ENCODE measurements at regions not wholly inside any gene's neighbourhood (a gene's known extent, or its start where the extent isn't known, plus 50 kb on each side); places are given as distances from the start of the nearest gene placed in this dataset.
A peak's percentile ranks its signal among the peaks of the same experiment; 100 is the strongest.

DNA sequence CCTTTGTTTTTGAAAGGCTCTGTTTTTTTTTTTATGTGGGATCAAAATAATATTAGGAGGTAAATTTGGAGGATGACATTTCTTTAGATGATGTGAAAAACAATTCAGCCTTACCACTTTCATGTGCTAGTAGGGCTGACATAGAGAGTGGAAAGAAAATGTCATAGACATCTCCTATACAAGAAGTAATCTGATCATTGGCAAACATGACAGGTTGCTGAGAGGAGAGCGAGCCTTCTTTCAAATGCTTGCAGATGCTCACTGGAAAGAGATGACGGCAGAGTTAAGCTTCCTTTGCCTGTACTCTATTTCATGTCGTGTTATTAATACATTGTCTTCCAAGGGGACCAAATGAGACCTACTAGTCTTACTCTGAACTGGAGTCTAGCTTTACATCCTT lies 160.1 kb upstream of the DAP start:
- Histone ChIP-seq H3K9me3 (no peaks in the 10 kb centered on the region), H3K4me3 (no peak overlapping the region), H3K36me3 (ENCODE audit: low read depth) (no peaks in the 10 kb centered on the region), H3K4me1 (ENCODE audit: low read depth) (no peaks in the 10 kb centered on the region)
- DNase-seq = no peak
- no peak for ATAC-seq
- TF ChIP-seq CTCF (IDR thresholded peaks at IDR 0.05) = no peak
- intact Hi-C loops (cut with DNase I, micrococcal nuclease) = no loop called here

GRCh38 chr5:10920400-10920799 lies 159.4 kb upstream of the DAP start:
- H3K4me1 ChIP-seq (ENCODE audit: low read depth) = no peaks in the 10 kb centered on the region
- no peak for ATAC-seq
- no peak overlapping the region for H3K4me3 ChIP-seq
- no peaks in the 10 kb centered on the region for H3K9me3 ChIP-seq
- intact Hi-C loops (cut with DNase I, micrococcal nuclease) = no loop called here
- no peak for DNase-seq
- no peak for TF ChIP-seq CTCF (IDR thresholded peaks at IDR 0.05)
- no peaks in the 10 kb centered on the region for H3K36me3 ChIP-seq (ENCODE audit: low read depth)

- DNase-seq (no peak), ATAC-seq (no peak)
- Histone ChIP-seq H3K4me1 (ENCODE audit: low read depth) (no peaks in the 10 kb centered on the region), H3K9me3 (no peaks in the 10 kb centered on the region), H3K36me3 (ENCODE audit: low read depth) (no peaks in the 10 kb centered on the region), H3K4me3 (no peak overlapping the region)
- intact Hi-C loops (cut with DNase I, micrococcal nuclease) = no loop called here
- TF ChIP-seq CTCF (IDR thresholded peaks at IDR 0.05) = no peak
These were observed 153.9 kb upstream of the DAP start for GRCh38 chr5:10914741-10915480.

- peak; percentile 46 for ATAC-seq
- intact Hi-C loops (cut with DNase I, micrococcal nuclease) = no loop called here
These were observed 152.8 kb upstream of the DAP start for GRCh38 chr5:10913841-10914240.

DNA sequence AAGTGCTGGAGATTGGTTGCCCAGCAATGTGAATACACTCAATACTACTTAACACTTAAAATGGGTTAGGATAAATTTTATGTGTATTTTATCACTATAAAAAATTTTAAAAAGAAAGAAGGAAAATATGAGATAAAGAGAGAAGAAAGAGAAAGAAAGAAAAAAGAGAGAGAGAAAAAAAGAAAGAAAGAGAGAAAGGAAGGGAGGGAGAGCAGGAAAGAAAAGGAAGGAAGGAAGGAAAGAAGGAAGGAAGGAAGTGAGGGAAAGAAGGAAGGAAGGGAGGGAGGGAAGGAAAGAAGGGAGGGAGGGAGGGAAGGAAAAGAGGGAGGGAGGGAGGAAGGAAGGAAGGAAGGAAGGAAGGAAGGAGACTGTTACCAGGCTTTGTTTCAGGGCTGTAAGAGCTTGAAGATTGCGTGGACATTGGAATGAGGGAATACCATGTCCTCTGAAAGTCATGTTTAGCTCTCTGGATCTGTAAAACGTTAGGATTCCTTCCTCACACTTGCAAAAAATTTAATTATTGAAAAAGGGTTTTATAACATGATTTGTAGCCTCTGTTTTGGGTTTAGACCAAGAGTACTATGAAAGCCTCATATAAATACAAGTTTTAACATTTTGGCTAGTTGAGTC lies 152.3 kb upstream of the DAP start:
- ATAC-seq = no peak
- no peaks in the 10 kb centered on the region for H3K9me3 ChIP-seq
- intact Hi-C loops (cut with DNase I, micrococcal nuclease) = no loop called here
- H3K4me3 ChIP-seq = no peak overlapping the region
- no peaks in the 10 kb centered on the region for H3K36me3 ChIP-seq (ENCODE audit: low read depth)
- DNase-seq = no peak
- no peak for TF ChIP-seq CTCF (IDR thresholded peaks at IDR 0.05)
- H3K4me1 ChIP-seq (ENCODE audit: low read depth) = no peaks in the 10 kb centered on the region

More at GRCh38 chr5:10913841-10914240, 152.8 kb upstream of the DAP start:
- no peak for DNase-seq
- H3K4me1 ChIP-seq (ENCODE audit: low read depth) = no peaks in the 10 kb centered on the region
- no peaks in the 10 kb centered on the region for H3K9me3 ChIP-seq
- H3K36me3 ChIP-seq (ENCODE audit: low read depth) = no peaks in the 10 kb centered on the region
- no peak for TF ChIP-seq CTCF (IDR thresholded peaks at IDR 0.05)
- no peak overlapping the region for H3K4me3 ChIP-seq

All from mucosa of descending colon (tissue), 3 donors.